Smooth muscle cell (in vitro differentiated cells): ENCODE measurements at regions not wholly inside any gene's neighbourhood (a gene's known extent, or its start where the extent isn't known, plus 50 kb on each side); places are given as distances from the start of the nearest gene placed in this dataset.

Experiments used
- DNase-seq: peaks from one replicate; lab custom pipeline; 2025; ENCODE audit not compliant: unreplicated experiment; lab: John Stamatoyannopoulos, UW
- H2AFZ ChIP-seq: fragments of 200-600 bp; sonication (generic); 2 replicates; pipeline ENCODE4 v1.6.0; 2016; ENCODE audit warnings: antibody characterized with exemption, low read depth, mild to moderate bottlenecking
- H3F3A ChIP-seq: fragments of 200-600 bp; sonication (generic); 2 replicates; pipeline ENCODE4 v1.6.0; 2017; ENCODE audit warnings: antibody characterized with exemption, low read depth
- H3K27ac ChIP-seq: fragments of 200-600 bp; sonication (generic); 2 replicates; pipeline ENCODE4 v1.5.1; 2016; ENCODE audit warnings: low read depth, mild to moderate bottlenecking
- H3K27me3 ChIP-seq: fragments of 200-600 bp; sonication (generic); 2 replicates; pipeline ENCODE4 v1.6.1; 2016; ENCODE audit warnings: low read depth, mild to moderate bottlenecking
- H3K36me3 ChIP-seq: fragments of 200-600 bp; sonication (generic); 2 replicates; pipeline ENCODE4 v1.5.1; 2016; ENCODE audit warnings: low read depth
- H3K4me1 ChIP-seq: fragments of 200-600 bp; sonication (generic); 2 replicates; pipeline ENCODE4 v1.5.1; 2016; ENCODE audit warnings: low read depth
- H3K4me2 ChIP-seq: fragments of 200-600 bp; sonication (generic); 2 replicates; pipeline ENCODE4 v1.6.0; 2016; ENCODE audit warnings: mild to moderate bottlenecking
- H3K4me3 ChIP-seq: fragments of 200-600 bp; sonication (generic); 2 replicates; pipeline ENCODE4 v1.5.1; 2016; ENCODE audit warnings: mild to moderate bottlenecking
- H3K79me2 ChIP-seq: fragments of 200-600 bp; sonication (generic); 2 replicates; pipeline ENCODE4 v1.6.0; 2016; ENCODE audit warnings: low read depth, mild to moderate bottlenecking
- H3K9ac ChIP-seq: fragments of 200-600 bp; sonication (generic); 2 replicates; pipeline ENCODE4 v1.6.0; 2016; ENCODE audit warnings: low read depth
- H3K9me3 ChIP-seq: fragments of 200-600 bp; sonication (generic); replicated peaks from 2 replicates; pipeline ENCODE4 v1.5.1; 2016; ENCODE audit warnings: low read depth
- H4K20me1 ChIP-seq: fragments of 200-600 bp; sonication (generic); 2 replicates; pipeline ENCODE4 v1.6.0; 2016; ENCODE audit warnings: low read depth
- WGBS: methylation state at CpG from one replicate; pipeline ENCODE4 v1.1.7; 2016; ENCODE audit warnings: low lambda C conversion rate; 5-methylcytosine and 5-hydroxymethylcytosine counted together
- TF ChIP-seq, protein P1 (sequence below): fragments of 200-600 bp; sonication (generic); IDR thresholded peaks from 2 replicates; pipeline ENCODE4 v1.5.1; 2017; ENCODE audit warnings: borderline replicate concordance, mild to moderate bottlenecking, antibody characterized with exemption; ENCODE audit not compliant: insufficient read depth, poor library complexity, severe bottlenecking

DNA sequence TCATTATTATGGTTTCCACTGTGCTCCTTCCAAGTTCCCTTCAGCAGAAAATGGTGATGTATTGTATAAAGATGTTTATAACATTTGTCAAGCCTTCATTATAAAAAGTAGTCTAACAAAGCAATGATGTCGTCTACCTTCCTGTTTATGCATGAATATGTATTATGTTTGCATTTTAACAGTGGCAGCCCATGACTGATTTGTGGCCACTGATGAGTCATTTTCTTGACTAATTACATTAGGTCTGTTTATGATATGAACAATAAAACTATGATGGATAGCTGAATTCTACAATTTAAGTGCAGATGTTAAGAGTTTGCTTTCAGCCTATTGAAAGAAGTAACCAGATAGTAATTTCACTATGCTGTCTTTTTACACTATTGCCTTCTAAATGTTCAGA is 75.4 kb upstream of the ADAMTS19 start:
- Histone ChIP-seq H3K4me2 (no peak overlapping the region), H3K9ac (no peak overlapping the region), H2AFZ (no peak overlapping the region), H3K4me1 (no peaks in the 10 kb centered on the region), H3K79me2 (no peaks in the 10 kb centered on the region), H3K9me3 (no peaks in the 10 kb centered on the region), H3K36me3 (no peaks in the 10 kb centered on the region), H3K27ac (no peak overlapping the region), H3F3A (no peaks in the 10 kb centered on the region), H3K27me3 (no peaks in the 10 kb centered on the region), H4K20me1 (no peaks in the 10 kb centered on the region), H3K4me3 (no peak overlapping the region)
- WGBS: 95% methylated on average over 1 of the region's 1 CpG
- TF ChIP-seq, protein P1, sequence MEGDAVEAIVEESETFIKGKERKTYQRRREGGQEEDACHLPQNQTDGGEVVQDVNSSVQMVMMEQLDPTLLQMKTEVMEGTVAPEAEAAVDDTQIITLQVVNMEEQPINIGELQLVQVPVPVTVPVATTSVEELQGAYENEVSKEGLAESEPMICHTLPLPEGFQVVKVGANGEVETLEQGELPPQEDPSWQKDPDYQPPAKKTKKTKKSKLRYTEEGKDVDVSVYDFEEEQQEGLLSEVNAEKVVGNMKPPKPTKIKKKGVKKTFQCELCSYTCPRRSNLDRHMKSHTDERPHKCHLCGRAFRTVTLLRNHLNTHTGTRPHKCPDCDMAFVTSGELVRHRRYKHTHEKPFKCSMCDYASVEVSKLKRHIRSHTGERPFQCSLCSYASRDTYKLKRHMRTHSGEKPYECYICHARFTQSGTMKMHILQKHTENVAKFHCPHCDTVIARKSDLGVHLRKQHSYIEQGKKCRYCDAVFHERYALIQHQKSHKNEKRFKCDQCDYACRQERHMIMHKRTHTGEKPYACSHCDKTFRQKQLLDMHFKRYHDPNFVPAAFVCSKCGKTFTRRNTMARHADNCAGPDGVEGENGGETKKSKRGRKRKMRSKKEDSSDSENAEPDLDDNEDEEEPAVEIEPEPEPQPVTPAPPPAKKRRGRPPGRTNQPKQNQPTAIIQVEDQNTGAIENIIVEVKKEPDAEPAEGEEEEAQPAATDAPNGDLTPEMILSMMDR: no peak
- no peak for DNase-seq

DNA sequence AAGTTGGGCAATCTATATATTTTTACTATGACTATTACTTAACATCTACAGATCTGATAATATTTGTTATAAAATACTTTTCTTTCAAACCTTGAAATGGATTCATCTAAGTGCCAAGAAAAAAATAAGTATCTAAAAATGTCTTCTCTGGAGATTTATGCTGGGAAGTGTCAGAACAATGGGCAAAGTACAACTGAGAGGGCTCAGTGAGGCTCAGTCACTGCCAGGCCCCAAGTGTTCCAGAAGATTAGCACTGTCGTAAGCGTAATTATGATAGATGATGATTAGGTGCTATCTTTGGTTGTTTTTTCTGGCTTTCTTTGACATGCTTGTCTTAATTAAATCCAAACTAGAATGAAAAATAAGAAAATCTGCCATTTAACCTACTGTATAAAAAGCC is 72.2 kb upstream of the ADAMTS19 start:
- Histone ChIP-seq H3K9me3 (no peaks in the 10 kb centered on the region), H3K79me2 (no peaks in the 10 kb centered on the region), H3K36me3 (no peaks in the 10 kb centered on the region), H3K4me3 (no peak overlapping the region), H3F3A (no peaks in the 10 kb centered on the region), H3K27me3 (no peaks in the 10 kb centered on the region), H3K27ac (no peak overlapping the region), H3K4me1 (no peaks in the 10 kb centered on the region), H3K4me2 (no peak overlapping the region), H3K9ac (no peak overlapping the region), H2AFZ (no peak overlapping the region), H4K20me1 (no peaks in the 10 kb centered on the region)
- no peak for DNase-seq
- TF ChIP-seq, protein P1: no peak
- WGBS: 80% methylated on average over 2 of the region's 2 CpGs

DNA sequence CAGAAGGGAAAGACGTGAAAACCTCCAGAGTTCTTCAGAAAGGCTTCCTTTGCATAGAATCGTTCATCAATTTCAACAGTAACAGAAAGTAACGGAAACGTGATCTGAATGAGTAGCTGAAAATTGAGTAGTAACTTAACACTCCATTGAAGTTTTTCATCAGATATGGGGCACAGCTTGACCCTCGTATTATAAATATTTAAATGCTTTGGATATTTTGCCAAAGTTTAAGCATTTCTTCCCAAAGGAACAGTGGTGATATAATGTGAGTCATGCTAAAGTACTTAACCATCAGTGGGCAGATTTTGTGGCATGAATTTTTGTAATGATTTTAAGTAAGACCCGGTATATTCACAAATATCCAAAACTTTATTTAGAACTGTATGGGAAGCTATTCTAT is 67.4 kb upstream of the ADAMTS19 start:
- H2AFZ ChIP-seq: peak overlapping the region; percentile 52
- WGBS: 58% methylated on average over 6 of the region's 6 CpGs
- no peak overlapping the region for H3K9ac ChIP-seq
- peak overlapping the region; percentile 1 for H3K4me2 ChIP-seq
- TF ChIP-seq, protein P1: no peak
- no peaks in the 10 kb centered on the region for H3K4me1 ChIP-seq
- H3K27me3 ChIP-seq: no peaks in the 10 kb centered on the region
- H3K36me3 ChIP-seq: no peaks in the 10 kb centered on the region
- no peak overlapping the region for H3K27ac ChIP-seq
- H3K9me3 ChIP-seq: no peaks in the 10 kb centered on the region
- no peak for DNase-seq
- no peaks in the 10 kb centered on the region for H3K79me2 ChIP-seq
- H3F3A ChIP-seq: no peaks in the 10 kb centered on the region
- no peak overlapping the region for H3K4me3 ChIP-seq
- H4K20me1 ChIP-seq: no peaks in the 10 kb centered on the region

DNA sequence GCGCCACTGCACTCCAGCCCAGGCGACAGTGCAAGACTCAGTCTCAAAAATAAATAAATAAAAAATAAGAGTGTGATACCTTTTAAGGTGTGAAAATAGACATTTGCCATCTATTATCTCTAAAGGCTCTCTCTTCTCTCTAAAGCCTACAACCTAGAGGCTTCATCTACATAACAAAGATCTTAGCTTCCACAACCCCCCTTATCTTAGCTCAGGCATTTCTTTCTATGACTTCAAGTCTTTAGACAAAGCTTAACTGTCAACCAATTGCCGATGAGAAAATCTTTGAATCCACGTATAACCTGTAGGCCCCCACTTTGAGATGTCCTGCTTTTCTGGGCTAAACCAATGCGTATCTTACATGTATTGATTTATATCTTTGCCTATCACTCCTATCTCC is 64.9 kb upstream of the ADAMTS19 start:
- no peaks in the 10 kb centered on the region for H3K9me3 ChIP-seq
- no peaks in the 10 kb centered on the region for H3K79me2 ChIP-seq
- no peak overlapping the region for H3K27ac ChIP-seq
- no peak overlapping the region for H3K9ac ChIP-seq
- DNase-seq: no peak
- TF ChIP-seq, protein P1: no peak
- no peak overlapping the region for H3K4me2 ChIP-seq
- H3F3A ChIP-seq: no peaks in the 10 kb centered on the region
- H3K27me3 ChIP-seq: no peaks in the 10 kb centered on the region
- no peaks in the 10 kb centered on the region for H3K4me1 ChIP-seq
- no peaks in the 10 kb centered on the region for H4K20me1 ChIP-seq
- H3K36me3 ChIP-seq: no peaks in the 10 kb centered on the region
- no peak overlapping the region for H2AFZ ChIP-seq
- no peak overlapping the region for H3K4me3 ChIP-seq
- 91% methylated on average over 5 of the region's 5 CpGs for WGBS
